Activated naive CD4-positive, alpha-beta T cell treated with anti-CD3 and anti-CD28 coated beads for 36 hours (primary cell): ENCODE measurements at regions not wholly inside any gene's neighbourhood (a gene's known extent, or its start where the extent isn't known, plus 50 kb on each side); places are given as distances from the start of the nearest gene placed in this dataset.

ENCODE experiments used
- CTCF ChIA-PET: fragments of 350-600 bp; sonication (Branson Sonifier 250); formaldehyde crosslinking; loops from one replicate; lab custom pipeline; 2021; ENCODE audit warnings: antibody characterized with exemption; lab: Charles Lee
- DNase-seq: peaks from one replicate; pipeline ENCODE4 v3.0.0-alpha.2; 2020
- H3K27ac Mint-ChIP-seq: one replicate; pipeline ENCODE4 v1.8.0; 2021; ENCODE audit warnings: mild to moderate bottlenecking, mixed read lengths
- H3K27me3 Mint-ChIP-seq: one replicate; pipeline ENCODE4 v1.8.0; 2021; ENCODE audit warnings: low read depth, mixed read lengths
- H3K36me3 Mint-ChIP-seq: one replicate; pipeline ENCODE4 v1.8.0; 2021; ENCODE audit warnings: low read depth, mixed read lengths
- H3K4me1 Mint-ChIP-seq: one replicate; pipeline ENCODE4 v1.8.0; 2021; ENCODE audit warnings: low read depth, mixed read lengths
- H3K4me3 Mint-ChIP-seq: one replicate; pipeline ENCODE4 v1.8.0; 2021; ENCODE audit warnings: mild to moderate bottlenecking, moderate library complexity, mixed read lengths
- H3K9me3 Mint-ChIP-seq: one replicate; pipeline ENCODE4 v1.8.0; 2021; ENCODE audit warnings: mixed read lengths
- intact Hi-C: fragments of 100-400 bp; cut with micrococcal nuclease; formaldehyde crosslinking; loops from one replicate; pipeline ENCODE4 v1.15.1; 2023

GRCh38 chr14:29446971-29447370 lies 480.7 kb downstream of the PRKD1 start:
- no peak for DNase-seq
- Mint-ChIP-seq H3K27me3 (no peaks in the 10 kb centered on the region), H3K9me3 (peaks cover 17% of the 10 kb centered on the region), H3K27ac (no peak overlapping the region), H3K4me1 (no peaks in the 10 kb centered on the region), H3K4me3 (no peak overlapping the region), H3K36me3 (no peaks in the 10 kb centered on the region)
- intact Hi-C loops, result no loop called here
- CTCF ChIA-PET, result no interaction called here

- H3K4me1 Mint-ChIP-seq, result no peaks in the 10 kb centered on the region
- CTCF ChIA-PET, result no interaction called here
- no peaks in the 10 kb centered on the region for H3K9me3 Mint-ChIP-seq
Observed at GRCh38 chr14:29451941-29452340, 475.7 kb downstream of the PRKD1 start.

GRCh38 chr14:29453045-29453444 lies 474.6 kb downstream of the PRKD1 start:
- DNase-seq, result no peak
- Mint-ChIP-seq H3K9me3 (no peaks in the 10 kb centered on the region), H3K36me3 (no peaks in the 10 kb centered on the region), H3K4me1 (no peaks in the 10 kb centered on the region), H3K4me3 (no peak overlapping the region), H3K27ac (no peak overlapping the region), H3K27me3 (no peaks in the 10 kb centered on the region)
- CTCF ChIA-PET, result no interaction called here
- intact Hi-C loops, result no loop called here

More at GRCh38 chr14:29451941-29452340, 475.7 kb downstream of the PRKD1 start:
- no peak for DNase-seq
- no peaks in the 10 kb centered on the region for H3K36me3 Mint-ChIP-seq
- H3K27me3 Mint-ChIP-seq, result no peaks in the 10 kb centered on the region
- H3K4me3 Mint-ChIP-seq, result no peak overlapping the region
- intact Hi-C loops, result no loop called here
- H3K27ac Mint-ChIP-seq, result no peak overlapping the region

GRCh38 chr14:29454026-29454693 lies 473.5 kb downstream of the PRKD1 start:
- Mint-ChIP-seq H3K4me3 (no peak overlapping the region), H3K27ac (no peak overlapping the region), H3K27me3 (no peaks in the 10 kb centered on the region), H3K9me3 (no peaks in the 10 kb centered on the region), H3K4me1 (no peaks in the 10 kb centered on the region), H3K36me3 (no peaks in the 10 kb centered on the region)
- no peak for DNase-seq
- CTCF ChIA-PET, result no interaction called here
- intact Hi-C loops, result no loop called here

GRCh38 chr14:29458547-29458946 lies 469.1 kb downstream of the PRKD1 start:
- CTCF ChIA-PET, result no interaction called here
- intact Hi-C loops, result no loop called here
- Mint-ChIP-seq H3K27me3 (no peaks in the 10 kb centered on the region), H3K36me3 (no peaks in the 10 kb centered on the region), H3K9me3 (no peaks in the 10 kb centered on the region), H3K4me3 (no peak overlapping the region), H3K4me1 (no peaks in the 10 kb centered on the region), H3K27ac (no peak overlapping the region)
- no peak for DNase-seq

GRCh38 chr14:29459531-29459930 lies 468.1 kb downstream of the PRKD1 start:
- DNase-seq, result no peak
- H3K4me3 Mint-ChIP-seq, result no peak overlapping the region

GRCh38 chr14:29459969-29460560 lies 467.6 kb downstream of the PRKD1 start:
- Mint-ChIP-seq H3K36me3 (no peaks in the 10 kb centered on the region), H3K9me3 (no peaks in the 10 kb centered on the region), H3K4me3 (no peak overlapping the region), H3K27me3 (no peaks in the 10 kb centered on the region), H3K4me1 (no peaks in the 10 kb centered on the region), H3K27ac (no peak overlapping the region)
- intact Hi-C loops, result no loop called here
- DNase-seq, result no peak
- CTCF ChIA-PET, result interaction anchor here (0.6 kb wide), 1 partner anchor 149 kb away, joined by 3 read pairs; no protein-coding TSS in a partner anchor

More at GRCh38 chr14:29459531-29459930, 468.1 kb downstream of the PRKD1 start:
- H3K36me3 Mint-ChIP-seq, result no peaks in the 10 kb centered on the region
- H3K4me1 Mint-ChIP-seq, result no peaks in the 10 kb centered on the region
- no peaks in the 10 kb centered on the region for H3K27me3 Mint-ChIP-seq
- no peaks in the 10 kb centered on the region for H3K9me3 Mint-ChIP-seq
- intact Hi-C loops, result no loop called here
- H3K27ac Mint-ChIP-seq, result no peak overlapping the region
- CTCF ChIA-PET, result no interaction called here

GRCh38 chr14:29461101-29461500 lies 466.5 kb downstream of the PRKD1 start:
- DNase-seq, result no peak
- Mint-ChIP-seq H3K9me3 (no peaks in the 10 kb centered on the region), H3K27ac (no peak overlapping the region), H3K4me3 (no peak overlapping the region), H3K36me3 (no peaks in the 10 kb centered on the region), H3K4me1 (no peaks in the 10 kb centered on the region), H3K27me3 (no peaks in the 10 kb centered on the region)
- intact Hi-C loops, result no loop called here
- CTCF ChIA-PET, result no interaction called here

- H3K4me3 Mint-ChIP-seq, result no peak overlapping the region
- no peak overlapping the region for H3K27ac Mint-ChIP-seq
- no peaks in the 10 kb centered on the region for H3K4me1 Mint-ChIP-seq
- intact Hi-C loops, result no loop called here
- H3K9me3 Mint-ChIP-seq, result no peaks in the 10 kb centered on the region
- no peak for DNase-seq
- H3K27me3 Mint-ChIP-seq, result no peaks in the 10 kb centered on the region
- no peaks in the 10 kb centered on the region for H3K36me3 Mint-ChIP-seq
- CTCF ChIA-PET, result no interaction called here
Observed at GRCh38 chr14:29461506-29461905, 466.1 kb downstream of the PRKD1 start.

- Mint-ChIP-seq H3K36me3 (no peaks in the 10 kb centered on the region), H3K4me1 (no peaks in the 10 kb centered on the region), H3K27me3 (no peaks in the 10 kb centered on the region), H3K4me3 (no peak overlapping the region), H3K9me3 (no peaks in the 10 kb centered on the region), H3K27ac (no peak overlapping the region)
- DNase-seq, result no peak
- CTCF ChIA-PET, result no interaction called here
- intact Hi-C loops, result no loop called here
Observed at GRCh38 chr14:29462321-29462720, 465.3 kb downstream of the PRKD1 start.

- H3K9me3 Mint-ChIP-seq, result no peaks in the 10 kb centered on the region
- CTCF ChIA-PET, result no interaction called here
- H3K27me3 Mint-ChIP-seq, result no peaks in the 10 kb centered on the region
- no peaks in the 10 kb centered on the region for H3K36me3 Mint-ChIP-seq
- no peaks in the 10 kb centered on the region for H3K4me1 Mint-ChIP-seq
- no peak for DNase-seq
- intact Hi-C loops, result no loop called here
- no peak overlapping the region for H3K4me3 Mint-ChIP-seq
- no peak overlapping the region for H3K27ac Mint-ChIP-seq
Observed at GRCh38 chr14:29462772-29463171, 464.9 kb downstream of the PRKD1 start.

GRCh38 chr14:29463727-29464395 lies 463.8 kb downstream of the PRKD1 start:
- intact Hi-C loops, result no loop called here
- Mint-ChIP-seq H3K4me1 (no peaks in the 10 kb centered on the region), H3K9me3 (no peaks in the 10 kb centered on the region), H3K27ac (no peak overlapping the region), H3K36me3 (no peaks in the 10 kb centered on the region), H3K4me3 (no peak overlapping the region), H3K27me3 (no peaks in the 10 kb centered on the region)
- CTCF ChIA-PET, result no interaction called here
- no peak for DNase-seq

GRCh38 chr14:29465095-29465494 lies 462.6 kb downstream of the PRKD1 start:
- Mint-ChIP-seq H3K36me3 (no peaks in the 10 kb centered on the region), H3K27ac (no peak overlapping the region), H3K4me1 (no peaks in the 10 kb centered on the region), H3K27me3 (no peaks in the 10 kb centered on the region), H3K9me3 (no peaks in the 10 kb centered on the region), H3K4me3 (no peak overlapping the region)
- no peak for DNase-seq
- CTCF ChIA-PET, result no interaction called here
- intact Hi-C loops, result no loop called here
